ENCODE measurements at regions not wholly inside any gene's neighbourhood (a gene's known extent, or its start where the extent isn't known, plus 50 kb on each side); places are given as distances from the start of the nearest gene placed in this dataset.

DNA sequence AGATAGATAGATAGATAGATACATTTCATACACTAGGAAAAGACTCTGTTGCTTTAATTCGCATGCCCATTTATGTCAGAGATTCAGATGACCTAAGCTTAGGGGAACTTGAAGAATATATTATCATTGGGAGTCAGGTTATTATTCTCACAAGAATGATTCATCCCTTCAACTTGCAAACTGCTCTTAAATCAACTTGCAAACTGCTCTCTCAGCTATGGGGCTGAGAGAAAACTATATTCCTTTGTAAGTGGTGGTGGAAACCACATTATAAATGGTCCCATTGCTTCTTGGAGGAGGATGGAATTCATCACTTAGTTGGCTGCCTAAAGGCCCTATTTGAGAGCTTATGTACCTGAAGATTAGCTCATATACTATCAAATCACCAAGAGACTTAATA lies 160.9 kb upstream of the STAC start:
- TF ChIP-seq POLR2AphosphoS5 (IDR thresholded peaks at IDR 0.05; ENCODE audit: borderline replicate concordance, low read depth, low read length) (no peak), EZH2 (IDR thresholded peaks at IDR 0.05) (no peak), FOXP2 (optimal IDR thresholded peaks at IDR 0.05; ENCODE audit: control extremely low read depth, extremely low read length, insufficient read depth) (no peak)
